GM18508 (cell line): ENCODE measurements at regions not wholly inside any gene's neighbourhood (a gene's known extent, or its start where the extent isn't known, plus 50 kb on each side); places are given as distances from the start of the nearest gene placed in this dataset.
"Not testable (repeated sequence)": the region's sequence is repeated elsewhere in the genome, so short reads cannot be mapped to it uniquely, and the experiment has no call there.

ENCODE experiments used
- ATAC-seq: cut with Tn5 transposase; IDR thresholded peaks from one replicate; pipeline ENCODE4 v1.9.1; 2021; ENCODE audit warnings: moderate number of reproducible peaks; ENCODE audit not compliant: insufficient read depth, unreplicated experiment

DNA sequence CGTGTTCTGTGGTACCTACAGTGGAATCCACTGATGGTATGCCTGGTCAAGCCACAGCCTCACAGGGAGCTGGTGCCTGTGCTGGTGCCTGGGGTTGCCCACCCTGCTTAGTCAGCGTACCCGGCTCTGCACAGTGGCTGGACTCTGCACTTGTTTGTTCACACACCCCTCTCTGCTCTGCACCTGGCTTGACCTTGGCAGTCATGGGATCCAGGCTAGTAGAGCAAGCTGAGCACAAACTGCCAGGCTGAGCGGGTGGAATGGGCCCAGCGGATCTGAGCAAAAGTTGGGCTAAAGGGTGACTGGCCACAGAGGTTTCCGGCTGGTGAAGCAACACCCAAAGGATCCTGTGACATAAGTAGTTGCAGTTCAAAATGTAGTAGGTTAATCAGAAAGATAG, 163.5 kb downstream of the CDH19 start:
- ATAC-seq, result no peak

GRCh38 chr18:66439670-66440069, 164.2 kb downstream of the CDH19 start:
- ATAC-seq, result no peak

DNA sequence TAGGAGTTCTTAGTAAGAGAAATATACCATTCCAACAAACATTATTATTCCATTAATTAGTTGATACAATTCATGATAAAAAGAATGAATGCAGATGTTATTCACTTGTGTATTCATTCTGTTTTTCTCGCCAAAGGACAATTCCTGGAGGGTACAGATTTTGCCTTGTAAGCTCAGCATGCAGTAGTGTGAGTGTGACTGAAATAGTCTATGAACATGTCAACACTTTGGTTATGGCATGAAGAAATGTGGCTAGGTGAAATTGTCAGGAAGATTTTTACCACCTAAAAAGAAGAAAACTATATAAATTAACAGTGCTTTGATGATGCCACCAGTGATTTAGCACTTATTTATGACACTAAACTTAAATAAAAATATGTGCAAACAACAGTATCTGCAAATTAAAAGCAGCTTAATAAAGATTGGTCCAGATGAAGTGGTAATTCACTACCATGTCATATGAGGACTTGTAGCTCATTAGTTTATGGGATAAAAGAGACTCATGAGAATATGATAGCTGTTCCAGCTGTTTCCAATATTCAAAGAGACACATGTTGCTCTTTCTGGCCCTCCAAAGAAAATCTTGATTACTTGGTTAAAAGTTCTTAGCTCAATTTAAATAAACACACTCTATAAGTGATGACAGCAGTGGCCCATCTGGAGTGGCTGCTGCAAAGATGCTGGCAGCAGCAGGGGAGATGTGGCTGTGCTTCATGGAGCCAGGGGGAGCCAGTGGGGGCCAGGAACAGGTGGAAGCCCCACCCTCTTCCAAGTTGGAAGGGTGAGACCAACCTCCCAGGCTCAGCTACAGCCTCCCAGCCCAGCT, 165.0 kb downstream of the CDH19 start:
- no peak for ATAC-seq

DNA sequence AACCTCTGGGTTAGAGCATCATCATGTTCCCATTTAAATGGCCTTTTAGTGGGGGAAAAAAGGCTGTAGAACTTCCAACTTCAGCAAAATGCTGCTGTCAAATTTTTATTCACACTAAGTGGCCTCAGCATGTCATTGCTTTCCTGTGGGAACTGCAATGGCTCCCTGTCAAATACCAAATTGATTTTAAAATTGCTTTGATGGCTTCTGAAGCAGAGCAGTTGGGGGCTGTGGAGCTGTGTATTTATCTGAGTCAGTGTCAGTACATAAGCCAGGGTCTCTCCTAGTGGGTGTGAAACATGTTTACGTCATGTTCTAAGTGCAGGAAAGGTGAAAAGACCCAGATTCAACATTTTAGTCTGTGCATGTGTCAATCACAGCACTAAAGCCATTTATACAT, 171.3 kb downstream of the CDH19 start:
- no peak for ATAC-seq

GRCh38 chr18:66428795-66429194, 175.1 kb downstream of the CDH19 start:
- no peak for ATAC-seq

GRCh38 chr18:66419400-66419799, 184.5 kb downstream of the CDH19 start:
- no peak for ATAC-seq

DNA sequence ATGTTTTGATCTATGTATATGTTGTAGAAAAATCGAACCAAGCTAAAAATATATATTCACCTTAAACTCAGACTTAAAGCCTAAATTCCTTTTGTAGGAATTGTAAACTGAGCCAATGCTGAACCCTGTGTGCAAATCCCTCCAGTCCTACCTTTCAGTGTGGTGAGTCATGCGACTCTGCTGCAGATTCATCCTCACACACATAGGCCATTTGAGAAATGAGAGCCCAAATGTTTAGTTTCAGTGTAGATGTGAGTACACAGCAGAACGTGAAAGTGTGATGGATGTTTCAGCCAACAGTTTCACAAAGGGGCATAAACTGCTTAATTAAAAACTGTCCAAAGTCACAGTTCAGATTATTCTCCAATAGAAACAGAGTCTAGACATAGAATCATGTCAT, 193.2 kb downstream of the CDH19 start:
- no peak for ATAC-seq

- no peak for ATAC-seq
These were observed 208.1 kb downstream of the CDH19 start for GRCh38 chr18:66395671-66396218.

DNA sequence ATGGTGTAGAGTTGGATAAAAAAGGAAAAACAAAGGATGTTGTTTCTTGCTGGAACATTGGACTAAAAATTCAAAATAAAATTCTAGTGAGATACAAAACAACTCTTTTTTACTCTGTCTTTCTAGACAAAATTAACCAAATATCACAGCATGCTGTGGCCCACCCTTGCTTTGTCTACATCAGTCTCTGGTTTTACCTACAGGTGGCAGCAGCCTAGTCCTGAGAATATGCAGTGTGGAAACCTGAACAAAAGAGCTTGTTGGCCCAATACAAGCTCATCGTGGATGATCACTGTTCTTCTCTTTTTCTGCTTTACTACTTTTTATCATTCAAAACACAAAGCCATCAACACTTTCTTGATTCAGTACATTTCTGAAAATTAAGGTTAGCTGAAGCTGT, 210.4 kb downstream of the CDH19 start:
- ATAC-seq, result no peak

GRCh38 chr18:66377291-66377690, 226.6 kb downstream of the CDH19 start:
- ATAC-seq, result no peak

DNA sequence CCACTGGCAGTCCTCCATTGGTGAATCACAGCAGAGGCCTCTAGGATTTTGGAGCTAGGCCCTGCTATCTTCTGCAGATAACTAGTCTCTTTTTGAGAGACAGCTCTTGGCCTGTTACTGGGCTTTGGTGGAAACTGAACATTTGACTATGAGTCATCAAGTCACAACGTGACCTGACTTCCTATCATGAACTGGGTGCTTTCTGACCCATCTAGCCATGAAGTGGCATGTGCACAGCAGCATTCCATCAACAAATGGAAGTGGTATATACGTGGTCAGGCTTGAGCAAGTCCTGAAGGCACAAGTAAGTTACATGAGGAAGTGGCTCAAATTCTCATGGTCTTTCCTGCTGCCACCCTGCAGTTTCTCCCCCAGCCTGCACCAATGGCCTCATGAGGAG, 228.5 kb downstream of the CDH19 start:
- ATAC-seq, result not testable (repeated sequence)

- ATAC-seq, result no peak
These were observed 256.9 kb downstream of the CDH19 start for GRCh38 chr18:66346833-66347588.

GRCh38 chr18:66344227-66344626, 259.7 kb downstream of the CDH19 start:
- ATAC-seq, result no peak

DNA sequence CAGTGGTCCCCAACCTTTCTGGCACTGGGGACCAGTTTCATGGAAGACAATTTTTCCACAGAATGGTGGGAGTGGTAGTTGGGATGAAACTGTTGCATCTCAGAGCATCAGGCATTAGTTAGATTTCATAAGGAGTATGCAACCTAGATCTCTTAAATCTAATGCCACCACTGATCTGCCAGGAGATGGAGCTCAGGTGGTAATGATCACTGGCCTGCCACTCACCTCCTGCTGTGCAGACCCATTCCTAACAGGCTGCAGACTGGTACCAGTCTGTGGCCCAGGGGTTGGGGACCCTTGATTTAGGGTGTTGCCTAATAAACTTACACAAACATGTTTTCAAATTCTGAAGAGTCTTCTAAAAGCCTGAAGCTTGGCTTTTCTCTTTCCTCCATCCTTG, 261.3 kb downstream of the CDH19 start:
- no peak for ATAC-seq

DNA sequence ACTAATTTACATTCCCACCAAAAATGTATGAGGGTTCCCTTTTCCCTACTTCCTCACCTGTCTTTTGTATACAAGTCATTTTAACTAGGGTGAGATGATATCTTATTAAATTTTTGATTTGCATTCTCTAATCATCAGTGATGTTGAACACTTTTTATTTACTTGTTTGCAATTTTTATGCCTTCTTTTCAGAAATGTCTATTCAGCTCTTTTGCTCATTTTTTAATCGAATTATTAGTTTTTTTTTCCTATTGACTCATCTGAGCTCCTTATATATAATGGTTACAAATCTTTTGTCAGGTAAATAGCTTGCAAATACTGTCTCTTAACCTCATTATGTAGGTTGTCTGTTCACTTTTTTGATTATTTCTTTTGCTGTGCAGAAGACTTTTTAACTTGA, 269.4 kb downstream of the CDH19 start:
- ATAC-seq, result no peak

DNA sequence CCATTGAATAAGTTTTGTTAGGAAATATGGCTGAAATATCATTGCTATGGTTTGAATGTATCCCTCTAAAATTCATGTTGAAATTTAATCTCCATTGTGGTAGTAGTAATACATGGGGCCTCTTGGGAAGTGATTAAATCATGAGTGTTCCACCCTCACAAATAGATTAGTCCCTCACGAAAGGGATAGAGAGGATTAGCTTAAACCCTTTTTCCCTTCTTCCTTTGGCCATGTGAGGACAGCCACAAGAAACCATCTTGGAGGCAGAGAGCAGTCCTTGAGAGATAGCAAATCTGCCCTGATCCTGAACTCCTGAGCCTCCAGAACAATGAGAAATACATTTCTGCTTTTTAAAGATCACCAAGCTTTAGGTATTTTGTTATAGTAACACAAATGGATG, 274.2 kb downstream of the CDH19 start:
- no peak for ATAC-seq

- ATAC-seq, result no peak
These were observed 275.5 kb downstream of the CDH19 start for GRCh38 chr18:66328296-66328878.

DNA sequence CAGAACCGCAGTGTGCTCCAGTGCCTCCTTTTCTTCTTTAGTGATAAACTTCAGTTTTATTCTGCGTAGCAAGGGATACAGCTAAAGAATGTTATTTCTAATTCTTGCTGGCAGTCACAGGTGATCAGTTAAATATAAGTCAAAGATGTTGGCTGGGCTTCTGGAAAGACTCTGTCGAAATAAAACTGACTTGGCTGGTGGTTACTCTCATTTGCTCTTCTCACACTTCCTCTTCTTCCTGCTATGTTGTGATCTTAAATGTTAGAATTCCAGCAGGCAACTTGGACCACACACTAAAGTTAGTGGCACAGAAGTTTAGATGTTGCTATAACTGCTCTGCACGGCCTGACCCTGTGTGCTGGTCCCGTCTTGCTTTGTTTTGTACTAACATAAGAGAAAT, 278.6 kb downstream of the CDH19 start:
- ATAC-seq, result no peak

DNA sequence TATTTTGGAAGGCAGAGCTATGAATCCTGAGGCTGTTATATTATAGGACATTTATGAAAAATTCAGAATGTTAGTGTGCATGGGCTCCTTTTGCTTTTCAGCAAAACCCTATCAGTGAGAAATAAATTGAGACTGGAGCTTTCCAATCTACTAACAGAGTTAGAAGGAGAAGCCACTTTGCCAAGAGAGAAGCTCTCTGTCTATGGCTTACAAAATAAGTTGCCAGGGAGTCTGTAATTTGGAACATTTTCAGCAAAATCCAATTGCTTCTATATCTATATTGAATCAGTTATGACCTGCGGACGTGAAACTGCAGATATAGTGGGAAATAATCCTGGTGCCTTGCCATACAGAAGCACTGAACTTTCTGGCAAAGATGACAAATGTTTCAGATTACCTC, 279.3 kb downstream of the CDH19 start:
- no peak for ATAC-seq

DNA sequence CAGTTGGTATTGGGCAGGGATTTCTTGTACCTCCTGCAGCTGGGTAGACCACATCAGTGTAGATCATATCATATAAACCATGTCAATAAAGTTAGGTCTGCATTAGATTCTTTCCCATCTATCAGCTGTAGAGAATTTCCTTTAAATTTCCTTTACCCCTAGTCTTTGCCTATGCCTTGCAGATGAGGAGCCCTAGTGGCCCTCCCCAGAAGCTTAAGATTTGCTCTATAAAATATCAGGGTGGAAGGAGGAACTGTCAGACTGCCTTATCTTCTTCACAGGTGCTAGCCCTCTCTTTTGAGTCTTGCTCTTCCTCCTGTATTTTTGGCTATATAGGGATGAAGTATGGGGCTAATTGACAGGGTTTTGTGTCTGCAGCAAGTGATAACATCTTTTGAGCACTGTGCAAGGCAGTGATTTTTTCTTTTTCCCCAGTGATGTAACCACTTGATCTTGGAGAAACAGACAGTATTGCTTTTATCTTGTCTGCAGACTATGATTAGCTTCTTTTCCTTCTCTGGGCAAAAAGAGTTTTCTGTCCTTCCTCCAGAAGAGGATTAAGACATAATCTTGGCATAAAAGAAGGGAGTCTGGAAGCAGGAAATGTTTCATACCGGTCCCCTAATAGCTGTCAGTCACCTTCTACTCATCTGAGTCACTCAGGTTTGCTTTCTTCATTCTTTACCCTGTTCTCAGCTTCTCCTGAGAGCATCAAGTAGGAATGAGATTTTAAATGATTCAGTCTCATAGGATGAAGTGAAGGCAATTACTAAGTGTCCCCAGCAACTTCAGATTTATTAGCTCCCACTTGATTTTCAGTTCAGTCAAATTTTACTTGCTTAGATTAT, 286.4 kb downstream of the CDH19 start:
- ATAC-seq, result no peak
